ENCODE measurements at regions not wholly inside any gene's neighbourhood (a gene's known extent, or its start where the extent isn't known, plus 50 kb on each side); places are given as distances from the start of the nearest gene placed in this dataset.
A peak's percentile ranks its signal among the peaks of the same experiment; 100 is the strongest.

GRCh38 chr18:60010984-60011383, 111.2 kb downstream of the PMAIP1 start:
- H3K4me3 ChIP-seq (replicated peaks; ENCODE audit: low read depth, low read length) = no peak overlapping the region
- DNase-seq (ENCODE audit: low read depth) = no peak
- TF ChIP-seq, protein P1, sequence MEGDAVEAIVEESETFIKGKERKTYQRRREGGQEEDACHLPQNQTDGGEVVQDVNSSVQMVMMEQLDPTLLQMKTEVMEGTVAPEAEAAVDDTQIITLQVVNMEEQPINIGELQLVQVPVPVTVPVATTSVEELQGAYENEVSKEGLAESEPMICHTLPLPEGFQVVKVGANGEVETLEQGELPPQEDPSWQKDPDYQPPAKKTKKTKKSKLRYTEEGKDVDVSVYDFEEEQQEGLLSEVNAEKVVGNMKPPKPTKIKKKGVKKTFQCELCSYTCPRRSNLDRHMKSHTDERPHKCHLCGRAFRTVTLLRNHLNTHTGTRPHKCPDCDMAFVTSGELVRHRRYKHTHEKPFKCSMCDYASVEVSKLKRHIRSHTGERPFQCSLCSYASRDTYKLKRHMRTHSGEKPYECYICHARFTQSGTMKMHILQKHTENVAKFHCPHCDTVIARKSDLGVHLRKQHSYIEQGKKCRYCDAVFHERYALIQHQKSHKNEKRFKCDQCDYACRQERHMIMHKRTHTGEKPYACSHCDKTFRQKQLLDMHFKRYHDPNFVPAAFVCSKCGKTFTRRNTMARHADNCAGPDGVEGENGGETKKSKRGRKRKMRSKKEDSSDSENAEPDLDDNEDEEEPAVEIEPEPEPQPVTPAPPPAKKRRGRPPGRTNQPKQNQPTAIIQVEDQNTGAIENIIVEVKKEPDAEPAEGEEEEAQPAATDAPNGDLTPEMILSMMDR (IDR thresholded peaks at IDR 0.05; ENCODE audit: low read length, missing control alignments) = no peak

DNA sequence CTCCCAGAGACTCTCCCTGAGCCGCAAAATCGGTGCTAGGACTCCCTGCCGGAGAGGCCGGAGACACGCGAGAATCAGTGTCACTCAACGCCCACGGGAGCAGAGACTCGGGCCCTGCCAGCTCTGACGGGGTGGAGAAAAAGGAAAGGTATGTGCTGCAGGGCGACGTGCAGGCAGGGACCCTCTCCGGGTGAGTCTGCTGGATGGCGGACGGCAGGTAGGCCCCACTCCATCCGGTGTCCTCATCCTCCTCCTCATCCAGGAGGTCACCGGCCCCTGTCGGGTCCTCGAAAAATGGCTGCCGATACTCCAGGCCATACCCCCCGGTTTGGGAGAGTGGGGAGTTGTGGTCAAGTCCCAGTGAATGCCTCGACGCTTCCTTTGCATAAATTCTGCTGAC, 110.7 kb downstream of the PMAIP1 start:
- DNase-seq (ENCODE audit: low read depth) = no peak
- no peak overlapping the region for H3K4me3 ChIP-seq (replicated peaks; ENCODE audit: low read depth, low read length)
- TF ChIP-seq, protein P1 (IDR thresholded peaks at IDR 0.05; ENCODE audit: low read length, missing control alignments) = no peak

DNA sequence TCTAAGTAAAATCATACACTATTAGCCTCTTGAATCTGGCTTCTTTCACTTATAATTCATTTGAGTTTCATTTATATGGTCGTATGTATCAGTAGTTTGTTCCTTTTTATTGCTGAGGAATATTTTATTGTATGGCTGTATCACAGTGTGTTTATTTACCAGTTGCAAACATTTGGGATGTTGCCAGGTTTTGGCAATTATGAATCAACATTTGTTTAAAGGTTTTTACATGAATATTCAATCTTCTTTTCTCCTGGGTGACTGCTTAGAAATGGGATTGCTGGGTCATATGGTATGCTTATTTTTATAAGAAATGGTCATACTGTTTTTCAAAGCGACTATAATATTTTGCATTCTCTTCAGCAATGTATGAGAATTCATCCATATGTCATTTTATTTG, 107.9 kb downstream of the PMAIP1 start:
- no peak for DNase-seq (ENCODE audit: low read depth)
- TF ChIP-seq, protein P1 (IDR thresholded peaks at IDR 0.05; ENCODE audit: low read length, missing control alignments) = no peak

DNA sequence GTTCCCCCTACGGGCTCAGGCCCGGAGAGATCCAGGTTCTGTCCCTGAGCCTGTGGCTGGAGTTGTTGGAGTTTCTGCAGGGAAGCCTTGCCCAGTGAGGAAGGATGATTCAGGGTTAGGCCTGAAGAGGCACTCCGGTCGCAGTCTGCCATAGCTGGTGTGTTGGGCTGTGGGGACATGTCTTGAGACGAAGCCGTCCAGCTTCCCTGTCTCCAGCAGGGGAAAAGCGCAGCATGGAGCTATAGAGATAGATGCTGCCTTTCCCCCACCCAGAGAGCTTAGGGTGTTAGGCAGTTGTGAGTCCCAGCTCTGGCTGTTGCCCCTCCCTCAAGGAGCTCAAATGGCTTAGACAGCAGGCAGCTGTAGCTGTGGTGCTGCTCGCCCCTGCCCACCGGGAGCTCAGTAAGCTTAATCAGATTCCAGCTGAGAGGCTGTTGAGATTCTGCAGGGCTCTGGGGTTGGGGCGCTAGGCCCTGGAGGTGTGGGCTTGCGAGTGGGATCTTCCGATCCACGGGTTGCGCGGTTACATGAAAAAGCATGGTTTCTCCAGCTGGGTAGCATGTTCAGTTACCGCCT, 103.9 kb downstream of the PMAIP1 start:
- TF ChIP-seq, protein P1 (IDR thresholded peaks at IDR 0.05; ENCODE audit: low read length, missing control alignments) = no peak
- DNase-seq (ENCODE audit: low read depth) = no peak

More for the DNA sequence above, 107.9 kb downstream of the PMAIP1 start:
- no peak overlapping the region for H3K4me3 ChIP-seq (replicated peaks; ENCODE audit: low read depth, low read length)

GRCh38 chr18:59996370-59996966, 96.7 kb downstream of the PMAIP1 start:
- H3K4me3 ChIP-seq (replicated peaks; ENCODE audit: low read depth, low read length) = no peak overlapping the region
- DNase-seq (ENCODE audit: low read depth) = peak; percentile 68
- TF ChIP-seq, protein P1 (IDR thresholded peaks at IDR 0.05; ENCODE audit: low read length, missing control alignments) = peak; percentile 83

More for the DNA sequence above, 103.9 kb downstream of the PMAIP1 start:
- no peak overlapping the region for H3K4me3 ChIP-seq (replicated peaks; ENCODE audit: low read depth, low read length)

DNA sequence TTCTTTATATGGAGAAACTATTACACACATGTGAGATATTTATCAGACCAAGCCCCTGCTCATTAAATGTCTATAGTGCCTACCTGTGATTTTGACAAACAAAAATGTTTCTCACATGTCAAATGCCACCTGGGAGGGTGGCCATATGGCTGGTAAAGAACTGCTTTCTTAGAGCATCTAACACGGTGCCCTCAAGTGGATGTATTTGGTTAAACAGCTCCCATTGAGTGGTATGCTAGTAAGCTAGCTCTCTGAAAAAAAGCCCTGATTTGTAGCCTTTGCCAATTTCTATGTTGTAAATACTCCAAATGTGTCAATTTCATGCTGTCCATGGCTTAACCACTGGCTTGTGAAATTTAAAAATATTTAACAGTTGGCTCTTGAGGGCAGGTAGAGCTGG, 94.6 kb downstream of the PMAIP1 start:
- no peak overlapping the region for H3K4me3 ChIP-seq (replicated peaks; ENCODE audit: low read depth, low read length)
- DNase-seq (ENCODE audit: low read depth) = peak; percentile 18
- TF ChIP-seq, protein P1 (IDR thresholded peaks at IDR 0.05; ENCODE audit: low read length, missing control alignments) = peak; percentile 28

- no peak overlapping the region for H3K4me3 ChIP-seq (replicated peaks; ENCODE audit: low read depth, low read length)
- TF ChIP-seq, protein P1 (IDR thresholded peaks at IDR 0.05; ENCODE audit: low read length, missing control alignments) = no peak
- DNase-seq (ENCODE audit: low read depth) = no peak
Observed at GRCh38 chr18:59993560-59993959, 93.8 kb downstream of the PMAIP1 start.
